Parathyroid adenoma (tissue), 2 donors: ENCODE measurements at regions not wholly inside any gene's neighbourhood (a gene's known extent, or its start where the extent isn't known, plus 50 kb on each side); places are given as distances from the start of the nearest gene placed in this dataset.

ENCODE experiments used
- H2AFZ ChIP-seq: fragments of 300-600 bp; sonication (generic); one replicate; pipeline ENCODE4 v1.7.0; 2017; ENCODE audit warnings: antibody characterized with exemption, mild to moderate bottlenecking
- H3K27ac ChIP-seq: fragments of 300-600 bp; sonication (generic); one replicate; pipeline ENCODE4 v1.7.0; 2017
- H3K27me3 ChIP-seq: fragments of 300-600 bp; sonication (generic); one replicate; pipeline ENCODE4 v1.7.0; 2017; ENCODE audit warnings: low read length; ENCODE audit not compliant: control insufficient read depth, insufficient read depth
- H3K36me3 ChIP-seq: fragments of 300-600 bp; sonication (generic); one replicate; pipeline ENCODE4 v1.7.0; 2017; ENCODE audit warnings: low read length; ENCODE audit not compliant: control insufficient read depth, insufficient read depth
- H3K4me1 ChIP-seq: fragments of 300-600 bp; sonication (generic); one replicate; pipeline ENCODE4 v1.7.0; 2017; ENCODE audit warnings: control low read depth
- H3K4me2 ChIP-seq: fragments of 300-600 bp; sonication (generic); one replicate; pipeline ENCODE4 v1.7.0; 2017; ENCODE audit warnings: low read length
- H3K4me3 ChIP-seq: fragments of 300-600 bp; sonication (generic); one replicate; pipeline ENCODE4 v1.7.0; 2017; ENCODE audit warnings: low read depth, low read length
- H3K79me2 ChIP-seq: fragments of 300-600 bp; sonication (generic); one replicate; pipeline ENCODE4 v1.7.0; 2017; ENCODE audit warnings: control low read depth
- H3K9ac ChIP-seq: fragments of 300-600 bp; sonication (generic); one replicate; pipeline ENCODE4 v1.7.0; 2017; ENCODE audit warnings: mild to moderate bottlenecking
- H3K9me3 ChIP-seq: fragments of 300-600 bp; sonication (generic); one replicate; pipeline ENCODE4 v1.7.0; 2017; ENCODE audit warnings: low read length; ENCODE audit not compliant: control insufficient read depth
- CTCF ChIP-seq: fragments of 300-600 bp; sonication (generic); IDR thresholded peaks from one replicate; pipeline ENCODE4 v1.7.0; 2017; ENCODE audit warnings: antibody characterized with exemption, mild to moderate bottlenecking
- donor health status: primary hyperparathyroidism.

GRCh38 chr4:89665662-89666061 is 171.3 kb downstream of the SNCA start:
- Histone ChIP-seq H3K9ac (no peak overlapping the region), H3K4me2 (no peak overlapping the region), H3K27me3 (no peaks in the 10 kb centered on the region), H3K4me1 (no peaks in the 10 kb centered on the region), H3K36me3 (no peaks in the 10 kb centered on the region), H3K27ac (no peak overlapping the region), H3K79me2 (no peaks in the 10 kb centered on the region), H2AFZ (no peak overlapping the region), H3K9me3 (no peaks in the 10 kb centered on the region), H3K4me3 (no peak overlapping the region)
- TF ChIP-seq CTCF = no peak

GRCh38 chr4:89664521-89664920 is 172.4 kb downstream of the SNCA start:
- no peaks in the 10 kb centered on the region for H3K9me3 ChIP-seq
- no peak overlapping the region for H3K4me3 ChIP-seq
- TF ChIP-seq CTCF = no peak
- no peak overlapping the region for H3K27ac ChIP-seq
- H3K36me3 ChIP-seq = no peaks in the 10 kb centered on the region
- H3K9ac ChIP-seq = no peak overlapping the region
- H3K4me1 ChIP-seq = no peaks in the 10 kb centered on the region
- no peak overlapping the region for H3K4me2 ChIP-seq
- H3K79me2 ChIP-seq = no peaks in the 10 kb centered on the region
- no peaks in the 10 kb centered on the region for H3K27me3 ChIP-seq
- no peak overlapping the region for H2AFZ ChIP-seq

GRCh38 chr4:89661173-89661899 is 175.6 kb downstream of the SNCA start:
- no peak overlapping the region for H3K4me3 ChIP-seq
- no peak overlapping the region for H3K4me2 ChIP-seq
- TF ChIP-seq CTCF = no peak
- H3K9ac ChIP-seq = no peak overlapping the region
- H3K79me2 ChIP-seq = no peaks in the 10 kb centered on the region
- no peak overlapping the region for H3K27ac ChIP-seq
- H3K27me3 ChIP-seq = no peaks in the 10 kb centered on the region
- no peaks in the 10 kb centered on the region for H3K9me3 ChIP-seq
- H2AFZ ChIP-seq = no peak overlapping the region
- H3K4me1 ChIP-seq = no peaks in the 10 kb centered on the region
- H3K36me3 ChIP-seq = no peaks in the 10 kb centered on the region

DNA sequence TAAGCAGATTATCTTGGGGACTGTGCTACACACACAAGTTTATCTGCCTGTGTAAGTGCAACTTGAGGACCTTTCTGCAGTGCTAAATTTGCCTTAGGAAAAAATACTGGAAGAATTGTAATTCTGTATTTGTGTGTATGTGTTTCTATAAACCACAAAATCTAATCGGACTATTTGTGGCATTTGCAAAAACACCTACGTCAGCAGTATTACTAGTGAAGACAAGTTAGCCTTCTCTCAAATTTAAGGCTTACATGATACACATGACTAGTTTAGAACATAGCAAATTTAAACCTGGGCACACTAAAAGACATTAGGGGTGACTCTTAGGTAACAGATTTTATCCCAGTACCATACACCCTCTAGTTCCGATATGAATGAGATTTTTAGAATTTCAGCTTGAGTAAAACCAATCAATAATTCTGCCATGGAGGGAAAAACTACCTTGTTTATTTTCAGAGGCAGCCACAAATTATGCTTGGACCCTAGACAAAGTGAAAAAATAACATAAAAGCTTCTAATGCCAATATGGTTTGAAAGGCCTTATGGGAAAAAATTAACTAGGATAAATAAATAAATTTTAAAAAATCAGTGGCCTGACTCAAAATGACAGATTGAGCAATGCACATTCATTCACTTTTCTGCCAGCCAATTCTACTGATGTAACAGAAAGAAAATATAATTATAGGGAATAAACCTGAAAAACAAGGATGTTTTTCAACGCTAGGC is 176.4 kb downstream of the SNCA start:
- H2AFZ ChIP-seq = no peak overlapping the region

More for the DNA sequence above, 176.4 kb downstream of the SNCA start:
- H3K27me3 ChIP-seq = no peaks in the 10 kb centered on the region
- H3K9ac ChIP-seq = no peak overlapping the region
- H3K79me2 ChIP-seq = no peaks in the 10 kb centered on the region
- no peaks in the 10 kb centered on the region for H3K4me1 ChIP-seq
- no peak overlapping the region for H3K4me2 ChIP-seq
- no peak overlapping the region for H3K4me3 ChIP-seq
- H3K9me3 ChIP-seq = no peaks in the 10 kb centered on the region
- no peaks in the 10 kb centered on the region for H3K36me3 ChIP-seq
- no peak overlapping the region for H3K27ac ChIP-seq
- TF ChIP-seq CTCF = no peak
